GM23248 (cell line): ENCODE measurements at regions not wholly inside any gene's neighbourhood (a gene's known extent, or its start where the extent isn't known, plus 50 kb on each side); places are given as distances from the start of the nearest gene placed in this dataset.

Source experiments
- EZH2 ChIP-seq: fragments of 200-600 bp; sonication (generic); IDR thresholded peaks from 2 replicates; pipeline ENCODE4 v1.6.1; 2018; ENCODE audit warnings: antibody characterized with exemption, mild to moderate bottlenecking; ENCODE audit not compliant: insufficient read depth, poor library complexity, severe bottlenecking
- EZH2phosphoT487 ChIP-seq: fragments of 200-600 bp; sonication (generic); IDR thresholded peaks from 2 replicates; pipeline ENCODE4 v1.6.1; 2018; ENCODE audit warnings: antibody characterized with exemption, moderate library complexity, mild to moderate bottlenecking, low read depth; ENCODE audit not compliant: insufficient read depth

DNA sequence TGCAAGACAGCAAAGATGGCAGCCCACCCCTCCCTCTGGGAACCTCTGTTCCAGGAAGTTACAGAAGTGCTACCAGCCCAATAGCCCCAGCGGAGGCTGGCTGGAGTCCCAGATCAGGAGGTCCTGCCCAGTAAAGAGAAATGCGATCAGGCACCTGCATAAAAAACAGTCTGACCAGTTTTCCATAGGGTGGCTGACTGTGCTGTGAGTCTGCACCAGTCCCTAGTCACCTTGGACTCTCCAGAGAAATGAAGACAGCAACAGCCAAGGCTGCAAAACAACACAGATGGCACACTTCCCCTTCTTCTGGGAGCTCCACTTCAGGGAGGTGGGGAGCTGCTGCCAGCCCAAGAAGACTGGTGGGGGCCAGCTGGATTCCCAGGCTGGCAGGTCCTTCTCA, 265.5 kb upstream of the PCSK5 start:
- TF ChIP-seq EZH2phosphoT487 (no peak), EZH2 (no peak)
